Cardiac fibroblast (primary cell): ENCODE measurements at regions not wholly inside any gene's neighbourhood (a gene's known extent, or its start where the extent isn't known, plus 50 kb on each side); places are given as distances from the start of the nearest gene placed in this dataset.

Experiments
- DNase-seq, 2 donors: peaks; one replicate each; pipeline versions ENCODE4 v3.0.0 to v3.0.0-alpha.2; 2010; ENCODE audit warnings: low read depth in 2 of 2
- H3K4me3 ChIP-seq, 2 donors: replicated peaks in 1 of 2; 1 replicate in 1 of 2; 2 replicates in 1 of 2; pipeline ENCODE4 v1.5.1; 2011; ENCODE audit warnings: low read depth in 2 of 2, low read length in 2 of 2, mild to moderate bottlenecking in 2 of 2, moderate library complexity in 1 of 2
- CTCF ChIP-seq: IDR thresholded peaks from one replicate; pipeline ENCODE4 v1.5.1; 2011; ENCODE audit warnings: low read depth, mild to moderate bottlenecking, low read length, inconsistent platforms

- DNase-seq: no peak
- no peak for TF ChIP-seq CTCF
- no peak overlapping the region for H3K4me3 ChIP-seq
Observed at GRCh38 chr18:78521136-78521535, 458.5 kb upstream of the SALL3 start.

GRCh38 chr18:78521744-78522143, 457.9 kb upstream of the SALL3 start:
- H3K4me3 ChIP-seq: no peak overlapping the region
- no peak for DNase-seq
- no peak for TF ChIP-seq CTCF

- TF ChIP-seq CTCF: no peak
- no peak overlapping the region for H3K4me3 ChIP-seq
Observed at GRCh38 chr18:78522507-78522906, 457.1 kb upstream of the SALL3 start.

GRCh38 chr18:78523850-78524249, 455.8 kb upstream of the SALL3 start:
- H3K4me3 ChIP-seq: no peak overlapping the region
- no peak for DNase-seq
- TF ChIP-seq CTCF: no peak

More at GRCh38 chr18:78522507-78522906, 457.1 kb upstream of the SALL3 start:
- DNase-seq: no peak

GRCh38 chr18:78525366-78526111, 454.1 kb upstream of the SALL3 start:
- peak in 1 of 2 donors; percentile 40 for DNase-seq
- no peak for TF ChIP-seq CTCF
- H3K4me3 ChIP-seq: no peak overlapping the region

- TF ChIP-seq CTCF: no peak
Observed at GRCh38 chr18:78526275-78526674, 453.3 kb upstream of the SALL3 start.

More at GRCh38 chr18:78526275-78526674, 453.3 kb upstream of the SALL3 start:
- no peak overlapping the region for H3K4me3 ChIP-seq
- no peak for DNase-seq
